HepG2 (cell line): ENCODE measurements at regions not wholly inside any gene's neighbourhood (a gene's known extent, or its start where the extent isn't known, plus 50 kb on each side); places are given as distances from the start of the nearest gene placed in this dataset.

ENCODE experiments used
- AHR ChIP-seq: IDR thresholded peaks from 2 replicates; pipeline ENCODE4 v1.6.1; 2018; ENCODE audit warnings: missing genetic modification reagents, missing compliant biosample characterization
- FLYWCH1 ChIP-seq: sonication (generic); formaldehyde crosslinking; IDR thresholded peaks from 2 replicates; pipeline ENCODE4 v1.8.1; 2023; ENCODE audit warnings: mild to moderate bottlenecking, missing genetic modification reagents
- HIVEP1 ChIP-seq: sonication (generic); formaldehyde crosslinking; IDR thresholded peaks from 2 replicates; pipeline ENCODE4 v1.4.0; 2020; ENCODE audit warnings: mild to moderate bottlenecking, missing genetic modification reagents
- KDM5A ChIP-seq: fragments of 200-600 bp; sonication (generic); IDR thresholded peaks from 2 replicates; pipeline ENCODE4 v1.7.0; 2018; ENCODE audit warnings: antibody characterized with exemption, mild to moderate bottlenecking, low read length, borderline replicate concordance
- MAFK ChIP-seq, 2 experiments: IDR thresholded peaks in 1 of 2; conservative IDR thresholded peaks in 1 of 2; 2 replicates each; pipeline ENCODE4 v1.6.1; 2011; ENCODE audit warnings: improper control_type of control experiment in 2 of 2, low read length in 2 of 2
- MED1 ChIP-seq: sonication (generic); formaldehyde crosslinking; IDR thresholded peaks from 2 replicates; pipeline ENCODE4 v1.4.0; 2020; ENCODE audit warnings: missing genetic modification reagents
- SMC3 ChIP-seq: IDR thresholded peaks from 2 replicates; pipeline ENCODE4 v1.6.1; 2011; ENCODE audit warnings: low read length, improper control_type of control experiment
- TEAD3 ChIP-seq: optimal IDR thresholded peaks from 2 replicates; pipeline ENCODE3; 2016; ENCODE audit warnings: borderline replicate concordance
- TOE1 ChIP-seq: sonication (generic); formaldehyde crosslinking; IDR thresholded peaks from 2 replicates; pipeline ENCODE4 v1.4.0; 2020; ENCODE audit warnings: mild to moderate bottlenecking, missing genetic modification reagents
- ZFP36 ChIP-seq: fragments of 150-350 bp; IDR thresholded peaks from 2 replicates; pipeline ENCODE4 v1.6.1; 2018; ENCODE audit warnings: borderline replicate concordance, low read length, low read depth; ENCODE audit not compliant: partially characterized antibody
- ZNF468 ChIP-seq: sonication (generic); formaldehyde crosslinking; IDR thresholded peaks from 2 replicates; pipeline ENCODE4 v1.8.0; 2022; ENCODE audit warnings: mild to moderate bottlenecking, moderate library complexity, missing genetic modification reagents
- ZSCAN22 ChIP-seq: sonication (generic); formaldehyde crosslinking; IDR thresholded peaks from 2 replicates; pipeline ENCODE4 v1.4.0; 2020; ENCODE audit warnings: mild to moderate bottlenecking, missing genetic modification reagents
- TF ChIP-seq, protein P1 (sequence below): sonication (generic); formaldehyde crosslinking; IDR thresholded peaks from 2 replicates; pipeline ENCODE4 v1.4.0; 2020; ENCODE audit warnings: mild to moderate bottlenecking, low read depth, missing genetic modification reagents
- TF ChIP-seq, protein P2 (sequence below): sonication (generic); formaldehyde crosslinking; IDR thresholded peaks from 2 replicates; pipeline ENCODE4 v1.8.0; 2022; ENCODE audit warnings: missing genetic modification reagents, mild to moderate bottlenecking, borderline replicate concordance
- TF ChIP-seq, protein P3 (sequence below): sonication (generic); formaldehyde crosslinking; IDR thresholded peaks from 2 replicates; pipeline ENCODE4 v1.5.0; 2020; ENCODE audit warnings: missing genetic modification reagents

DNA sequence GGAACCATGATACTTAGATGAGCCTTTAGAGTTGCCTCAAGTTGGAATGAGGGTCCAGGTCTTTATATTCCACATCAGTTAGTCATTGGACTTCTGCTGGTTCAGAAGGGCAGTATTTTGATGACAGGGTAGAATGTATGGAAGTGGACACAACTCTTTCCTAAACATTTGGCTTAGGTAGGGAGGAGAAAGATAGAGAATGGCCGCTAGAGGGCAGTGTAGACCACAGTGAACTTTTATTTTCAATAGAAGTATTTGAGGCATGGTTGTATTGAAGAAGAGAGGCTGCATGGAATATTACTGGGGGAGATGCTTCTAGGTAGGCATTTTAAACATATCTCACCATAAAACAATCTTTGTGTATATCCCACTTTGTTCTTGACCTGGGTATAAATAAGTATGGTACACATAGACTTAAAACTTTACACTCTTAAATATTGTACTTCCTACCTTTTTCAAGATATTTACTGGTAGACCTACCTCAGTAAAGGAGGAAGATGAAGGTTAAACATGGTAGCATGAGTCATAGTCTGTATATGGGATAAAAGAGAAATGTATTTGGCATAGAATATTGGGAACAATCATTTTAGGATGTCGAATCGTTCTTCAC lies 497.6 kb upstream of the FAM98A start (continued):
- no peak for TF ChIP-seq KDM5A
- TF ChIP-seq, protein P1, sequence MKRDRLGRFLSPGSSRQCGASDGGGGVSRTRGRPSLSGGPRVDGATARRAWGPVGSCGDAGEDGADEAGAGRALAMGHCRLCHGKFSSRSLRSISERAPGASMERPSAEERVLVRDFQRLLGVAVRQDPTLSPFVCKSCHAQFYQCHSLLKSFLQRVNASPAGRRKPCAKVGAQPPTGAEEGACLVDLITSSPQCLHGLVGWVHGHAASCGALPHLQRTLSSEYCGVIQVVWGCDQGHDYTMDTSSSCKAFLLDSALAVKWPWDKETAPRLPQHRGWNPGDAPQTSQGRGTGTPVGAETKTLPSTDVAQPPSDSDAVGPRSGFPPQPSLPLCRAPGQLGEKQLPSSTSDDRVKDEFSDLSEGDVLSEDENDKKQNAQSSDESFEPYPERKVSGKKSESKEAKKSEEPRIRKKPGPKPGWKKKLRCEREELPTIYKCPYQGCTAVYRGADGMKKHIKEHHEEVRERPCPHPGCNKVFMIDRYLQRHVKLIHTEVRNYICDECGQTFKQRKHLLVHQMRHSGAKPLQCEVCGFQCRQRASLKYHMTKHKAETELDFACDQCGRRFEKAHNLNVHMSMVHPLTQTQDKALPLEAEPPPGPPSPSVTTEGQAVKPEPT (CRISPR knock-in tag) = no peak
- TF ChIP-seq TOE1 (CRISPR knock-in tag) = no peak
- no peak for TF ChIP-seq HIVEP1
- no peak for TF ChIP-seq ZSCAN22 (CRISPR knock-in tag)
- no peak for TF ChIP-seq TEAD3 (CRISPR knock-in tag)
- no peak for TF ChIP-seq ZNF468 (CRISPR knock-in tag)
- TF ChIP-seq MAFK (conservative IDR thresholded peaks at IDR 0.05 in 1 of 2, IDR thresholded peaks at IDR 0.05 in 1 of 2; ENCODE audit: low read length in 2 of 2) = peak; percentile 59 to 73
- TF ChIP-seq SMC3 = peak; percentile 59
- TF ChIP-seq, protein P2, sequence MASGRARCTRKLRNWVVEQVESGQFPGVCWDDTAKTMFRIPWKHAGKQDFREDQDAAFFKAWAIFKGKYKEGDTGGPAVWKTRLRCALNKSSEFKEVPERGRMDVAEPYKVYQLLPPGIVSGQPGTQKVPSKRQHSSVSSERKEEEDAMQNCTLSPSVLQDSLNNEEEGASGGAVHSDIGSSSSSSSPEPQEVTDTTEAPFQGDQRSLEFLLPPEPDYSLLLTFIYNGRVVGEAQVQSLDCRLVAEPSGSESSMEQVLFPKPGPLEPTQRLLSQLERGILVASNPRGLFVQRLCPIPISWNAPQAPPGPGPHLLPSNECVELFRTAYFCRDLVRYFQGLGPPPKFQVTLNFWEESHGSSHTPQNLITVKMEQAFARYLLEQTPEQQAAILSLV (CRISPR knock-in tag) = no peak
- TF ChIP-seq MED1 (CRISPR knock-in tag) = no peak
- TF ChIP-seq FLYWCH1 (CRISPR knock-in tag) = no peak
- no peak for TF ChIP-seq ZFP36
- TF ChIP-seq AHR (CRISPR knock-in tag) = no peak
- TF ChIP-seq, protein P3, sequence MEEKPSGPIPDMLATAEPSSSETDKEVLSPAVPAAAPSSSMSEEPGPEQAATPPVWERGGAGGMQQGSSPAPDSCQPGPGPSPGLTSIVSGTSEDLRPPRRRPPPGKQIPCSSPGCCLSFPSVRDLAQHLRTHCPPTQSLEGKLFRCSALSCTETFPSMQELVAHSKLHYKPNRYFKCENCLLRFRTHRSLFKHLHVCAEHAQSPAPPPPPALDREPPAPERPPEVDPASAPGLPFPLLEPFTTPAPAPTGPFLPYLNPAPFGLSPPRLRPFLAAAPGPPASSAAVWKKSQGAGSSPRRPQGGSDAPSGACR (CRISPR knock-in tag) = no peak
